Smooth muscle cell (in vitro differentiated cells): ENCODE measurements at regions not wholly inside any gene's neighbourhood (a gene's known extent, or its start where the extent isn't known, plus 50 kb on each side); places are given as distances from the start of the nearest gene placed in this dataset.

Source experiments
- DNase-seq: peaks from one replicate; lab custom pipeline; 2025; ENCODE audit not compliant: unreplicated experiment; lab: John Stamatoyannopoulos, UW
- H2AFZ ChIP-seq: fragments of 200-600 bp; sonication (generic); 2 replicates; pipeline ENCODE4 v1.6.0; 2016; ENCODE audit warnings: antibody characterized with exemption, low read depth, mild to moderate bottlenecking
- H3F3A ChIP-seq: fragments of 200-600 bp; sonication (generic); 2 replicates; pipeline ENCODE4 v1.6.0; 2017; ENCODE audit warnings: antibody characterized with exemption, low read depth
- H3K27ac ChIP-seq: fragments of 200-600 bp; sonication (generic); 2 replicates; pipeline ENCODE4 v1.5.1; 2016; ENCODE audit warnings: low read depth, mild to moderate bottlenecking
- H3K27me3 ChIP-seq: fragments of 200-600 bp; sonication (generic); 2 replicates; pipeline ENCODE4 v1.6.1; 2016; ENCODE audit warnings: low read depth, mild to moderate bottlenecking
- H3K36me3 ChIP-seq: fragments of 200-600 bp; sonication (generic); 2 replicates; pipeline ENCODE4 v1.5.1; 2016; ENCODE audit warnings: low read depth
- H3K4me1 ChIP-seq: fragments of 200-600 bp; sonication (generic); 2 replicates; pipeline ENCODE4 v1.5.1; 2016; ENCODE audit warnings: low read depth
- H3K4me2 ChIP-seq: fragments of 200-600 bp; sonication (generic); 2 replicates; pipeline ENCODE4 v1.6.0; 2016; ENCODE audit warnings: mild to moderate bottlenecking
- H3K4me3 ChIP-seq: fragments of 200-600 bp; sonication (generic); 2 replicates; pipeline ENCODE4 v1.5.1; 2016; ENCODE audit warnings: mild to moderate bottlenecking
- H3K79me2 ChIP-seq: fragments of 200-600 bp; sonication (generic); 2 replicates; pipeline ENCODE4 v1.6.0; 2016; ENCODE audit warnings: low read depth, mild to moderate bottlenecking
- H3K9ac ChIP-seq: fragments of 200-600 bp; sonication (generic); 2 replicates; pipeline ENCODE4 v1.6.0; 2016; ENCODE audit warnings: low read depth
- H3K9me3 ChIP-seq: fragments of 200-600 bp; sonication (generic); replicated peaks from 2 replicates; pipeline ENCODE4 v1.5.1; 2016; ENCODE audit warnings: low read depth
- H4K20me1 ChIP-seq: fragments of 200-600 bp; sonication (generic); 2 replicates; pipeline ENCODE4 v1.6.0; 2016; ENCODE audit warnings: low read depth
- WGBS: methylation state at CpG from one replicate; pipeline ENCODE4 v1.1.7; 2016; ENCODE audit warnings: low lambda C conversion rate; 5-methylcytosine and 5-hydroxymethylcytosine counted together
- TF ChIP-seq, protein P1 (sequence below): fragments of 200-600 bp; sonication (generic); IDR thresholded peaks from 2 replicates; pipeline ENCODE4 v1.5.1; 2017; ENCODE audit warnings: borderline replicate concordance, mild to moderate bottlenecking, antibody characterized with exemption; ENCODE audit not compliant: insufficient read depth, poor library complexity, severe bottlenecking

DNA sequence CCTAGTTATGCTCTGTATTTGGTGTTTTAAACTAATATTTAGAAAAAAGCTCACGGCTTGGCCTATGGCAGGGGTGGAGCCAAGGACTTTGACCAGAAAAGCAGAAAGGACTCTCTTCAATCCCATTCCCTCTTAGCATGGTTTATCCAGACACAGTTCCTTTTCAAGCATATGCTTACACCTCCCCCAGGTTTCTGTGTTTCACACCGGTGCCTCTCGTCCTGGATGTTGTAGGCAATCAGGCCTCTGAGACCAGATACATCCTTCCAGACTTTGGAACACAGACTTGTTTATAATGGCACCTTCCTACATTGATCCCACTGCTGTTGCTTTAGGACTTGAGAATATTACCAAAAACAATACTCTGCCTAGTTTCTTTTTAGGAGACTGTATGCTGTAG is 440.5 kb upstream of the ARPP21 start:
- H3K9me3 ChIP-seq = no peaks in the 10 kb centered on the region
- no peak overlapping the region for H3K9ac ChIP-seq
- H3K27ac ChIP-seq = no peak overlapping the region
- no peaks in the 10 kb centered on the region for H3K36me3 ChIP-seq
- H4K20me1 ChIP-seq = no peaks in the 10 kb centered on the region
- no peaks in the 10 kb centered on the region for H3K4me1 ChIP-seq
- DNase-seq = no peak
- TF ChIP-seq, protein P1, sequence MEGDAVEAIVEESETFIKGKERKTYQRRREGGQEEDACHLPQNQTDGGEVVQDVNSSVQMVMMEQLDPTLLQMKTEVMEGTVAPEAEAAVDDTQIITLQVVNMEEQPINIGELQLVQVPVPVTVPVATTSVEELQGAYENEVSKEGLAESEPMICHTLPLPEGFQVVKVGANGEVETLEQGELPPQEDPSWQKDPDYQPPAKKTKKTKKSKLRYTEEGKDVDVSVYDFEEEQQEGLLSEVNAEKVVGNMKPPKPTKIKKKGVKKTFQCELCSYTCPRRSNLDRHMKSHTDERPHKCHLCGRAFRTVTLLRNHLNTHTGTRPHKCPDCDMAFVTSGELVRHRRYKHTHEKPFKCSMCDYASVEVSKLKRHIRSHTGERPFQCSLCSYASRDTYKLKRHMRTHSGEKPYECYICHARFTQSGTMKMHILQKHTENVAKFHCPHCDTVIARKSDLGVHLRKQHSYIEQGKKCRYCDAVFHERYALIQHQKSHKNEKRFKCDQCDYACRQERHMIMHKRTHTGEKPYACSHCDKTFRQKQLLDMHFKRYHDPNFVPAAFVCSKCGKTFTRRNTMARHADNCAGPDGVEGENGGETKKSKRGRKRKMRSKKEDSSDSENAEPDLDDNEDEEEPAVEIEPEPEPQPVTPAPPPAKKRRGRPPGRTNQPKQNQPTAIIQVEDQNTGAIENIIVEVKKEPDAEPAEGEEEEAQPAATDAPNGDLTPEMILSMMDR = no peak
- H3F3A ChIP-seq = no peaks in the 10 kb centered on the region
- no peak overlapping the region for H2AFZ ChIP-seq
- H3K4me3 ChIP-seq = no peak overlapping the region
- H3K79me2 ChIP-seq = no peaks in the 10 kb centered on the region
- H3K27me3 ChIP-seq = no peaks in the 10 kb centered on the region
- no peak overlapping the region for H3K4me2 ChIP-seq
- WGBS = 92% methylated on average over 3 of the region's 3 CpGs

DNA sequence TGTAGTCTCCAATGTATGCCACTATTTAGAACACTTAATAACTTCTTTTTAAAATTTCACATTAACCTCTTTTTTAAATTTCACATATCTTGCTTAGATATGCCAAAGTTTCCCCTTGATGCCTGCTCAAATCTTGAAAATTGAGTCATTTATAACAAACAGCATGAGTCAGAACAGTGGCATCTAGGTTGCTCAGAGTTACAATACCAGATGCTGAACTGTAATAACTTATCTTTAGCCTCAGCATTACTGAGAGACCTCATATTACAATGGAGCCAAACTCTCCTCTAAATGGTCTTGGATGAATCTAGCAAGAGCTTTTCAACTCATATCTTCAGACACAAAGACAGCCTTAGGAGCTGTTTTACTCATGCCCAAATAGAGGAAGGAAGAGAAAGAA is 439.3 kb upstream of the ARPP21 start:
- Histone ChIP-seq H3K9ac (no peak overlapping the region), H3K4me1 (no peaks in the 10 kb centered on the region), H3F3A (no peaks in the 10 kb centered on the region), H3K4me3 (no peak overlapping the region), H4K20me1 (no peaks in the 10 kb centered on the region), H3K79me2 (no peaks in the 10 kb centered on the region), H3K9me3 (no peaks in the 10 kb centered on the region), H3K27ac (peak overlapping the region; percentile 6), H3K27me3 (no peaks in the 10 kb centered on the region), H3K4me2 (no peak overlapping the region), H3K36me3 (no peaks in the 10 kb centered on the region), H2AFZ (no peak overlapping the region)
- TF ChIP-seq, protein P1 = no peak
- DNase-seq = no peak

DNA sequence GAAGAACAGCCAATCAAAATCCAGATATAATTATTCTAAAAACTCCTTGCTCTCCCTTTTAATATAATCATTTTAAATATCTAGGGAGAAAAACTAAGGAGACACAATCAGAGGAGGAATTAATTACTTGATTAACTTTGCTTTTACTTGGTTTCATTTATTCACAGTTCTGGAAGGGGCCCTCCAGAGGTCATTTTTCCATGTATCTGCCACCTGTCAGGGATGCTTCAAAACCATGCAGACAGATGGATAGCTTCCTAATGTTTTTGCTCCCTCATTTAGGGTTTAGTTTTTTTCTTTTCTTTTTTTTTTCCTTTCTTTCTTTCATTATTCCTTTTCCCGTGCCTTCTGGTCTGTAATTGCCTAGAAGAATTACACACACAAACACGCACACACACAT is 438.1 kb upstream of the ARPP21 start:
- Histone ChIP-seq H4K20me1 (no peaks in the 10 kb centered on the region), H2AFZ (no peak overlapping the region), H3K4me3 (no peak overlapping the region), H3K27ac (no peak overlapping the region), H3K9ac (no peak overlapping the region), H3K9me3 (no peaks in the 10 kb centered on the region), H3K36me3 (no peaks in the 10 kb centered on the region), H3K4me2 (no peak overlapping the region), H3K27me3 (no peaks in the 10 kb centered on the region), H3K79me2 (no peaks in the 10 kb centered on the region), H3F3A (no peaks in the 10 kb centered on the region), H3K4me1 (no peaks in the 10 kb centered on the region)
- TF ChIP-seq, protein P1 = no peak
- DNase-seq = no peak
- 88% methylated on average over 2 of the region's 2 CpGs for WGBS
